Panc1 (cell line): ENCODE measurements at regions not wholly inside any gene's neighbourhood (a gene's known extent, or its start where the extent isn't known, plus 50 kb on each side); places are given as distances from the start of the nearest gene placed in this dataset.
"Not testable (repeated sequence)": the region's sequence is repeated elsewhere in the genome, so short reads cannot be mapped to it uniquely, and the experiment has no call there.

ENCODE experiments used
- POLR2AphosphoS5 ChIP-seq: IDR thresholded peaks from 2 replicates; pipeline ENCODE4 v1.6.1; 2012; ENCODE audit warnings: mild to moderate bottlenecking, low read depth, low read length, moderate library complexity
- SIN3A ChIP-seq: IDR thresholded peaks from 2 replicates; pipeline ENCODE4 v1.6.1; 2012; ENCODE audit warnings: low read depth, mild to moderate bottlenecking, low read length, moderate library complexity, borderline replicate concordance; ENCODE audit not compliant: insufficient read depth
- TCF7L2 ChIP-seq: IDR thresholded peaks from 2 replicates; pipeline ENCODE4 v1.6.1; 2011; ENCODE audit warnings: mild to moderate bottlenecking, low read depth, low read length, inconsistent platforms
- TF ChIP-seq, protein P1 (sequence below): fragments of 450-650 bp; IDR thresholded peaks from 2 replicates; pipeline ENCODE4 v1.5.1; 2017; ENCODE audit warnings: mild to moderate bottlenecking
- TF ChIP-seq, protein P2 (sequence below), 2 experiments: IDR thresholded peaks; 2 replicates each; pipeline ENCODE4 v1.6.1; 2011 to 2012; ENCODE audit warnings: low read depth in 2 of 2, control low read depth in 1 of 2, low read length in 1 of 2, mild to moderate bottlenecking in 1 of 2, moderate library complexity in 1 of 2; ENCODE audit not compliant: insufficient read depth in 1 of 2

DNA sequence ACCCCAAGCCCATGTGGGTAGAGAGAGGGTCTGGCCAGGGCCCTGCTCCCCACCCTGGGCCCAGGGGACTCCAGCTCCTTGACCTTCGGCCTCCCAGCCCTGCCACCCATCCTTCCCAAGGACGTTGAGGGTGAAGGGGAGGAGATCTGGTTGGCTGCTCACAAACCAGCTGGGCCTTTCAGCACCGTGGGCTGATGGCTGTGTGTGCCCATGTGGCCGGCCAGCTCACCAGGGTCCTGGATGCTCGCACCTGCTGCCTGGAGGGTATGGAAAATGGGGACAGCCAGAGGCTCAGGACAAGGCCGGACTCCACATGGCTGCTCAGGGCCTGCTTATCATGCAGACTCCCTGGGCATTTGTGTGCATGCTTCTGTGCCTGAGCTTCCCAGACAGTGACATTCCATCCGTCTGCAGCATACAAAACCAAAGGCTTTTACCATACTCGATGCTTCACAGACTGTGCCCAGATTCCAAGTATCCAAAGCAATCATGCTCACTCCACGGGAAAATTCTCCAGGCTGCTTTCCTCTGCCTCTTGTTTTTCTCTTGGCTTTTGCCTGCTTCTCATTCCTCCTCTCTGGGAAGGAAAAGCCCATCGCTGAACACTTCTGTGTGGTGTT, 112.5 kb upstream of the ZNF469 start:
- TF ChIP-seq, protein P1, sequence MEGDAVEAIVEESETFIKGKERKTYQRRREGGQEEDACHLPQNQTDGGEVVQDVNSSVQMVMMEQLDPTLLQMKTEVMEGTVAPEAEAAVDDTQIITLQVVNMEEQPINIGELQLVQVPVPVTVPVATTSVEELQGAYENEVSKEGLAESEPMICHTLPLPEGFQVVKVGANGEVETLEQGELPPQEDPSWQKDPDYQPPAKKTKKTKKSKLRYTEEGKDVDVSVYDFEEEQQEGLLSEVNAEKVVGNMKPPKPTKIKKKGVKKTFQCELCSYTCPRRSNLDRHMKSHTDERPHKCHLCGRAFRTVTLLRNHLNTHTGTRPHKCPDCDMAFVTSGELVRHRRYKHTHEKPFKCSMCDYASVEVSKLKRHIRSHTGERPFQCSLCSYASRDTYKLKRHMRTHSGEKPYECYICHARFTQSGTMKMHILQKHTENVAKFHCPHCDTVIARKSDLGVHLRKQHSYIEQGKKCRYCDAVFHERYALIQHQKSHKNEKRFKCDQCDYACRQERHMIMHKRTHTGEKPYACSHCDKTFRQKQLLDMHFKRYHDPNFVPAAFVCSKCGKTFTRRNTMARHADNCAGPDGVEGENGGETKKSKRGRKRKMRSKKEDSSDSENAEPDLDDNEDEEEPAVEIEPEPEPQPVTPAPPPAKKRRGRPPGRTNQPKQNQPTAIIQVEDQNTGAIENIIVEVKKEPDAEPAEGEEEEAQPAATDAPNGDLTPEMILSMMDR = not testable (repeated sequence)
- not testable (repeated sequence) for TF ChIP-seq TCF7L2, SIN3A, POLR2AphosphoS5
- TF ChIP-seq, protein P2, sequence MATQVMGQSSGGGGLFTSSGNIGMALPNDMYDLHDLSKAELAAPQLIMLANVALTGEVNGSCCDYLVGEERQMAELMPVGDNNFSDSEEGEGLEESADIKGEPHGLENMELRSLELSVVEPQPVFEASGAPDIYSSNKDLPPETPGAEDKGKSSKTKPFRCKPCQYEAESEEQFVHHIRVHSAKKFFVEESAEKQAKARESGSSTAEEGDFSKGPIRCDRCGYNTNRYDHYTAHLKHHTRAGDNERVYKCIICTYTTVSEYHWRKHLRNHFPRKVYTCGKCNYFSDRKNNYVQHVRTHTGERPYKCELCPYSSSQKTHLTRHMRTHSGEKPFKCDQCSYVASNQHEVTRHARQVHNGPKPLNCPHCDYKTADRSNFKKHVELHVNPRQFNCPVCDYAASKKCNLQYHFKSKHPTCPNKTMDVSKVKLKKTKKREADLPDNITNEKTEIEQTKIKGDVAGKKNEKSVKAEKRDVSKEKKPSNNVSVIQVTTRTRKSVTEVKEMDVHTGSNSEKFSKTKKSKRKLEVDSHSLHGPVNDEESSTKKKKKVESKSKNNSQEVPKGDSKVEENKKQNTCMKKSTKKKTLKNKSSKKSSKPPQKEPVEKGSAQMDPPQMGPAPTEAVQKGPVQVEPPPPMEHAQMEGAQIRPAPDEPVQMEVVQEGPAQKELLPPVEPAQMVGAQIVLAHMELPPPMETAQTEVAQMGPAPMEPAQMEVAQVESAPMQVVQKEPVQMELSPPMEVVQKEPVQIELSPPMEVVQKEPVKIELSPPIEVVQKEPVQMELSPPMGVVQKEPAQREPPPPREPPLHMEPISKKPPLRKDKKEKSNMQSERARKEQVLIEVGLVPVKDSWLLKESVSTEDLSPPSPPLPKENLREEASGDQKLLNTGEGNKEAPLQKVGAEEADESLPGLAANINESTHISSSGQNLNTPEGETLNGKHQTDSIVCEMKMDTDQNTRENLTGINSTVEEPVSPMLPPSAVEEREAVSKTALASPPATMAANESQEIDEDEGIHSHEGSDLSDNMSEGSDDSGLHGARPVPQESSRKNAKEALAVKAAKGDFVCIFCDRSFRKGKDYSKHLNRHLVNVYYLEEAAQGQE (IDR thresholded peaks at IDR 0.05; ENCODE audit: insufficient read depth in 1 of 2, low read depth in 2 of 2, low read length in 1 of 2) = not testable (repeated sequence)
